GM12872 (cell line): ENCODE measurements at regions not wholly inside any gene's neighbourhood (a gene's known extent, or its start where the extent isn't known, plus 50 kb on each side); places are given as distances from the start of the nearest gene placed in this dataset.

Source experiments
- CTCF ChIP-seq: IDR thresholded peaks from 3 replicates; pipeline ENCODE4 v1.5.1; 2011; ENCODE audit warnings: low read depth, mild to moderate bottlenecking, low read length, moderate library complexity; ENCODE audit not compliant: insufficient read depth

GRCh38 chr4:11901089-11901488 lies 472.4 kb upstream of the HS3ST1 start:
- no peak for TF ChIP-seq CTCF

- TF ChIP-seq CTCF, result no peak
Measured at GRCh38 chr4:11900359-11900758, 471.7 kb upstream of the HS3ST1 start.

GRCh38 chr4:11898796-11899195 lies 470.1 kb upstream of the HS3ST1 start:
- TF ChIP-seq CTCF, result no peak

- TF ChIP-seq CTCF, result no peak
Measured at GRCh38 chr4:11895766-11896165, 467.1 kb upstream of the HS3ST1 start.

GRCh38 chr4:11894977-11895376 lies 466.3 kb upstream of the HS3ST1 start:
- no peak for TF ChIP-seq CTCF

GRCh38 chr4:11894221-11894620 lies 465.5 kb upstream of the HS3ST1 start:
- no peak for TF ChIP-seq CTCF

GRCh38 chr4:11889099-11889498 lies 460.4 kb upstream of the HS3ST1 start:
- TF ChIP-seq CTCF, result no peak

- TF ChIP-seq CTCF, result no peak
Measured at GRCh38 chr4:11881947-11882346, 453.3 kb upstream of the HS3ST1 start.
